ENCODE measurements at regions not wholly inside any gene's neighbourhood (a gene's known extent, or its start where the extent isn't known, plus 50 kb on each side); places are given as distances from the start of the nearest gene placed in this dataset.

- ATAC-seq, result no peak
- TF ChIP-seq ZNF565 (CRISPR knock-in tag; conservative IDR thresholded peaks at IDR 0.05; ENCODE audit: low read depth) (no peak), BACH2 (CRISPR knock-in tag; IDR thresholded peaks at IDR 0.05; ENCODE audit: borderline replicate concordance) (no peak)
Measured at GRCh38 chr18:64993695-64994094, 757.1 kb upstream of the CDH7 start.

- no peak for ATAC-seq
- TF ChIP-seq ZNF8 (CRISPR knock-in tag; IDR thresholded peaks at IDR 0.05) (no peak), GLIS3 (CRISPR knock-in tag; IDR thresholded peaks at IDR 0.05) (no peak)
Measured at GRCh38 chr18:64992654-64993053, 758.2 kb upstream of the CDH7 start.

GRCh38 chr18:64991102-64991501 lies 759.7 kb upstream of the CDH7 start:
- TF ChIP-seq ZC3H10 (CRISPR knock-in tag; IDR thresholded peaks at IDR 0.05) (no peak), TCF4 (CRISPR knock-in tag; IDR thresholded peaks at IDR 0.05; ENCODE audit: borderline replicate concordance) (no peak), ZNF8 (CRISPR knock-in tag; IDR thresholded peaks at IDR 0.05) (no peak), ARNTL (CRISPR knock-in tag; IDR thresholded peaks at IDR 0.05; ENCODE audit: borderline replicate concordance, low read depth) (no peak), TSHZ2 (CRISPR knock-in tag; IDR thresholded peaks at IDR 0.05) (no peak), ZNF70 (CRISPR knock-in tag; IDR thresholded peaks at IDR 0.05) (no peak), ESRRG (CRISPR knock-in tag; IDR thresholded peaks at IDR 0.05) (no peak), PATZ1 (CRISPR knock-in tag; IDR thresholded peaks at IDR 0.05; ENCODE audit: borderline replicate concordance) (no peak), OSR1 (CRISPR knock-in tag; IDR thresholded peaks at IDR 0.05) (no peak), POU6F1 (CRISPR knock-in tag; IDR thresholded peaks at IDR 0.05; ENCODE audit: borderline replicate concordance, low read depth) (no peak), PPARA (CRISPR knock-in tag; IDR thresholded peaks at IDR 0.05; ENCODE audit: borderline replicate concordance) (no peak), ZFP30 (CRISPR knock-in tag; IDR thresholded peaks at IDR 0.05) (no peak), ZNF565 (CRISPR knock-in tag; conservative IDR thresholded peaks at IDR 0.05; ENCODE audit: low read depth) (no peak), RARB (CRISPR knock-in tag; IDR thresholded peaks at IDR 0.05) (no peak), CSDC2 (CRISPR knock-in tag; IDR thresholded peaks at IDR 0.05) (no peak), TOX (CRISPR knock-in tag; IDR thresholded peaks at IDR 0.05; ENCODE audit: borderline replicate concordance) (no peak), SNAI2 (CRISPR knock-in tag; IDR thresholded peaks at IDR 0.05) (no peak), ISL1 (CRISPR knock-in tag; IDR thresholded peaks at IDR 0.05) (no peak)
- TF ChIP-seq, protein P1, sequence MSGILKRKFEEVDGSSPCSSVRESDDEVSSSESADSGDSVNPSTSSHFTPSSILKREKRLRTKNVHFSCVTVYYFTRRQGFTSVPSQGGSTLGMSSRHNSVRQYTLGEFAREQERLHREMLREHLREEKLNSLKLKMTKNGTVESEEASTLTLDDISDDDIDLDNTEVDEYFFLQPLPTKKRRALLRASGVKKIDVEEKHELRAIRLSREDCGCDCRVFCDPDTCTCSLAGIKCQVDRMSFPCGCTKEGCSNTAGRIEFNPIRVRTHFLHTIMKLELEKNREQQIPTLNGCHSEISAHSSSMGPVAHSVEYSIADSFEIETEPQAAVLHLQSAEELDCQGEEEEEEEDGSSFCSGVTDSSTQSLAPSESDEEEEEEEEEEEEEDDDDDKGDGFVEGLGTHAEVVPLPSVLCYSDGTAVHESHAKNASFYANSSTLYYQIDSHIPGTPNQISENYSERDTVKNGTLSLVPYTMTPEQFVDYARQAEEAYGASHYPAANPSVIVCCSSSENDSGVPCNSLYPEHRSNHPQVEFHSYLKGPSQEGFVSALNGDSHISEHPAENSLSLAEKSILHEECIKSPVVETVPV (CRISPR knock-in tag; IDR thresholded peaks at IDR 0.05), result no peak
- no peak for ATAC-seq

DNA sequence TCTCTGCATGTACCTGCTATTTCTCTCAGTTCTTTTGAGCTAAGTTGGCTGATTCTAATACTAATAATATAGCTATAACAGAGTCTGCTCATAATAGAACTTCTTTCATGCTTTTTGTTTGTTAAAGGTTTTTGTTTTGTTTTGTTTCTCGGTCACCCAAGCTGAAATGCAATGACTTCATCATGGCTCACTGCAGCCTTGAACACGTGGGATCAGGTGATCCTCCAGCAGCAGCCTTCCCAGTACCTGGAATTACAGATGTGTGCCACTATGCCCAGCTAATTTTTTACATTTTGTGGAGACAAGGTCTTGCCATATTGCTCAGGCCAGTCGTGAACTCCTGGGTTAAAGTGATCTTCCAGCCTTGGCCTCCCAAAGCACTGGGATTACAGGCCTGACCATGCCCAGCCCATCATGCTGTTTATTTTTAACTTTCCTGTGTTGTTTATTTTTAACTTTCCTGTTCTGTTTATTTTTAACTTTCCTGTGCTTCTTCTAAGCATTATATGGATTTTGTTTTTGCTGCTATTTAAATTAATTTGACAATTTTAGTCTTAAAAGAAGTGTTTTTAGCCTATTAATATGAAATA lies 763.8 kb upstream of the CDH7 start:
- no peak for ATAC-seq
- TF ChIP-seq ZNF565 (CRISPR knock-in tag; conservative IDR thresholded peaks at IDR 0.05; ENCODE audit: low read depth) (no peak), POU6F1 (CRISPR knock-in tag; IDR thresholded peaks at IDR 0.05; ENCODE audit: borderline replicate concordance, low read depth) (no peak), TSHZ2 (CRISPR knock-in tag; IDR thresholded peaks at IDR 0.05) (no peak), TCF4 (CRISPR knock-in tag; IDR thresholded peaks at IDR 0.05; ENCODE audit: borderline replicate concordance) (no peak), ZC3H10 (CRISPR knock-in tag; IDR thresholded peaks at IDR 0.05) (no peak), ZFP30 (CRISPR knock-in tag; IDR thresholded peaks at IDR 0.05) (no peak), RARB (CRISPR knock-in tag; IDR thresholded peaks at IDR 0.05) (no peak), OSR1 (CRISPR knock-in tag; IDR thresholded peaks at IDR 0.05) (no peak), ESRRG (CRISPR knock-in tag; IDR thresholded peaks at IDR 0.05) (no peak), SNAI2 (CRISPR knock-in tag; IDR thresholded peaks at IDR 0.05) (no peak), ZNF8 (CRISPR knock-in tag; IDR thresholded peaks at IDR 0.05) (no peak), ZFP3 (CRISPR knock-in tag; IDR thresholded peaks at IDR 0.05) (no peak)
